ENCODE measurements at regions not wholly inside any gene's neighbourhood (a gene's known extent, or its start where the extent isn't known, plus 50 kb on each side); places are given as distances from the start of the nearest gene placed in this dataset.

DNA sequence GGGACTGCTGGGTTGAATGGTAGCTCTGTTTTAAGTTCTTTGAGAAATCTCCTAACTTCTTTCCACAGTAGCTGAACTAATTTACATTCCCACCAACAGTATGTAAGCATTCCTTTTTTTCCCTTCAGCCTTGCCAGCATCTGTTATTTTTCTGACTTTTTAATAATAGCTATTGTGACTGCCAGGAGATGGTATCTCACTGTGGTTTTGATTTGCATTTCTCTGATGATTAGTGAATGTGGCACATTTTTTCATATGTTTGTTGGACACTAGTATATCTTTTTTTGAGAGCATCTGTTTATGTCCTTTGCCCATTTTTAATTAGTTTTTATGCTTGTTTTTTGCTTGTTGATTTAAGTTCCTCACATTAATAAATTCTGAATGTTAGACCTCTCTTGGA lies 990.8 kb downstream of the GATA3 start:
- DNase-seq (ENCODE audit: low read depth, low spot score) (no peak), FAIRE-seq (no peak)
- BruUV-seq (replicated peaks) = no TSS peak
- H3K9ac ChIP-seq (replicated peaks; ENCODE audit: extremely low read depth, insufficient read depth, low read length) = no peak overlapping the region
- H2AFZ ChIP-seq (ENCODE audit: low read depth, low read length) = no peak overlapping the region
- no peaks in the 10 kb centered on the region for H3K4me1 ChIP-seq (ENCODE audit: control insufficient read depth, extremely low read depth, insufficient read depth, low read length)
- H3K9me3 ChIP-seq (replicated peaks; ENCODE audit: control insufficient read depth, insufficient read depth, low read length) = no peaks in the 10 kb centered on the region
- H3K9me1 ChIP-seq (replicated peaks; ENCODE audit: control insufficient read depth, extremely low read depth, insufficient read depth, low read length) = no peaks in the 10 kb centered on the region
- H3K4me3 ChIP-seq (replicated peaks in 1 of 3; ENCODE audit: insufficient read depth in 1 of 3, low read depth in 1 of 3, low read length in 3 of 3) = no peak overlapping the region
- TF ChIP-seq JUN (IDR thresholded peaks at IDR 0.05; ENCODE audit: borderline replicate concordance, insufficient read depth, insufficient read length, low read depth) = no peak
- no peaks in the 10 kb centered on the region for H3K79me2 ChIP-seq (ENCODE audit: control insufficient read depth, insufficient read depth, low read length)
- no peak overlapping the region for H3K4me2 ChIP-seq (ENCODE audit: insufficient read depth, low read length)
- dilution Hi-C loops (cut with MboI; ENCODE audit: extremely low pct_ligation_motif_present, low sequenced_read_pairs) = no loop called here
- H3K36me3 ChIP-seq (ENCODE audit: control insufficient read depth in 2 of 2, extremely low read depth in 1 of 2, insufficient read depth in 2 of 2, low read length in 2 of 2) = no peaks in the 10 kb centered on the region
- ChIA-PET CTCF (no interaction called here), POLR2A (no interaction called here)
- no peak overlapping the region for H3K27ac ChIP-seq (ENCODE audit: insufficient read depth, low read depth, low read length)
- H3K27me3 ChIP-seq (ENCODE audit: control insufficient read depth in 2 of 2, insufficient read depth in 2 of 2, low read length in 2 of 2) = no peaks in the 10 kb centered on the region
- intact Hi-C loops (cut with micrococcal nuclease) = no loop called here
- no peaks in the 10 kb centered on the region for H4K20me1 ChIP-seq (replicated peaks; ENCODE audit: control insufficient read depth, extremely low read depth, insufficient read depth, low read length)

DNA sequence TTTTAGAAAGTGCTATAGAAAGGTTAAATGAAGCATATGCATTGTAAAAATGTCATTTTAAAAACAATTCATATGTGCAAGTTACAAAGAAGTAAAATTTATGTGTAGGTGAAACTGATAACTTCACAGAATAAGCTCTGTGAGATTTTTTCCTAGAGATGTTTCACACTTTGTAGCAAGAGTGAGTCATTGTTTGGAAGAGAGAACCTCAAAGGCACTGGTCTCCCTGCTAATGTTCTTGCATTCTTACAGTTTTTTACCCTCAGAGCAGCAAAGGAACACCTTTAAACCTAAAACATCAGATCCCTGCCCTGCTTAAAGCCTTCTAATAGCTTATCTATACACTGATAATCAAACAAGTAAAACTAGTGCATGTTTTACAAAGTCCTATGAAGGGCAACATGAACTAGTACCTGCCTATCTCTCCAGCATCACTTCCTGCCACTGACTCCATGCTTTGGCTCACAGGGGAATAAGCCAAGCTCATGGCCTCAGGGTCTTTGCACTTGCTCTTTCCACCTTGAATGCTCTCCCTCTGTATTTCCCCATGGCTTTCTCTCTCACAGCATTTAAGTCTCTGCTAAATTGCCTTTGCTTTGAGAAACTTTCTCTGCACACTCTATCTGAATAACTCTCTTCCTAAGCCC lies 997.0 kb downstream of the GATA3 start:
- dilution Hi-C loops (cut with MboI; ENCODE audit: extremely low pct_ligation_motif_present, low sequenced_read_pairs) = no loop called here
- H3K9me3 ChIP-seq (replicated peaks; ENCODE audit: control insufficient read depth, insufficient read depth, low read length) = no peaks in the 10 kb centered on the region
- POLR2A ChIA-PET = no interaction called here
- H3K36me3 ChIP-seq (ENCODE audit: control insufficient read depth in 2 of 2, extremely low read depth in 1 of 2, insufficient read depth in 2 of 2, low read length in 2 of 2) = no peaks in the 10 kb centered on the region
- no peak overlapping the region for H3K4me2 ChIP-seq (ENCODE audit: insufficient read depth, low read length)
- no TSS peak for BruUV-seq (replicated peaks)
- H3K4me1 ChIP-seq (ENCODE audit: control insufficient read depth, extremely low read depth, insufficient read depth, low read length) = no peaks in the 10 kb centered on the region
- H3K9ac ChIP-seq (replicated peaks; ENCODE audit: extremely low read depth, insufficient read depth, low read length) = no peak overlapping the region
- H4K20me1 ChIP-seq (replicated peaks; ENCODE audit: control insufficient read depth, extremely low read depth, insufficient read depth, low read length) = no peaks in the 10 kb centered on the region
- H3K4me3 ChIP-seq (replicated peaks in 1 of 3; ENCODE audit: insufficient read depth in 1 of 3, low read depth in 1 of 3, low read length in 3 of 3) = no peak overlapping the region
- no peak overlapping the region for H2AFZ ChIP-seq (ENCODE audit: low read depth, low read length)
- TF ChIP-seq FOS (IDR thresholded peaks at IDR 0.05; ENCODE audit: borderline replicate concordance, insufficient read depth, low read length) = no peak
- no peak for TF ChIP-seq CTCF (IDR thresholded peaks at IDR 0.05; ENCODE audit: extremely low read depth in 1 of 2, insufficient read depth in 1 of 2, low read depth in 1 of 2, low read length in 2 of 2)
- TF ChIP-seq EZH2 (IDR thresholded peaks at IDR 0.05; ENCODE audit: borderline replicate concordance, low read depth, low read length, severe bottlenecking) = no peak
- no peak for TF ChIP-seq GATA2 (IDR thresholded peaks at IDR 0.05; ENCODE audit: insufficient read depth, insufficient read length, low read depth, low read length)
- no peak for TF ChIP-seq JUN (IDR thresholded peaks at IDR 0.05; ENCODE audit: borderline replicate concordance, insufficient read depth, insufficient read length, low read depth)
- TF ChIP-seq MYC (IDR thresholded peaks at IDR 0.05; ENCODE audit: low read depth, low read length) = no peak
- TF ChIP-seq POLR2AphosphoS5 (IDR thresholded peaks at IDR 0.05; ENCODE audit: insufficient read depth, low read depth, low read length) = no peak
- no peak for TF ChIP-seq POLR2A (IDR thresholded peaks at IDR 0.05; ENCODE audit: low read depth, low read length)
- H3K79me2 ChIP-seq (ENCODE audit: control insufficient read depth, insufficient read depth, low read length) = no peaks in the 10 kb centered on the region
- H3K27me3 ChIP-seq (ENCODE audit: control insufficient read depth in 2 of 2, insufficient read depth in 2 of 2, low read length in 2 of 2) = no peaks in the 10 kb centered on the region
- intact Hi-C loops (cut with micrococcal nuclease) = no loop called here
- CTCF ChIA-PET = interaction anchor here (1.2 kb wide), 1 partner anchor 9 kb away, joined by 3 read pairs; no protein-coding TSS in a partner anchor
- DNase-seq (ENCODE audit: low read depth, low spot score) (no peak), FAIRE-seq (no peak)
- H3K27ac ChIP-seq (ENCODE audit: insufficient read depth, low read depth, low read length) = no peak overlapping the region
- no peaks in the 10 kb centered on the region for H3K9me1 ChIP-seq (replicated peaks; ENCODE audit: control insufficient read depth, extremely low read depth, insufficient read depth, low read length)

All from endothelial cell of umbilical vein (primary cell).